Thyroid gland (tissue), 4 donors: ENCODE measurements at regions not wholly inside any gene's neighbourhood (a gene's known extent, or its start where the extent isn't known, plus 50 kb on each side); places are given as distances from the start of the nearest gene placed in this dataset.

Source experiments
- CTCF ChIP-seq, 6 experiments: fragments of 200-600 bp in 3 of 6; fragments of 450-650 bp in 3 of 6; sonication (generic) in 3 of 6; IDR thresholded peaks; one replicate each; pipeline ENCODE4 v1.5.1; 2016 to 2019; ENCODE audit warnings: antibody characterized with exemption in 6 of 6, mild to moderate bottlenecking in 2 of 6, inconsistent platforms in 1 of 6, moderate library complexity in 1 of 6
- POLR2A ChIP-seq, 2 donors: fragments of 450-650 bp; IDR thresholded peaks; one replicate each; pipeline ENCODE4 v1.6.1; 2017; ENCODE audit warnings: antibody characterized with exemption in 2 of 2, mild to moderate bottlenecking in 2 of 2, moderate library complexity in 1 of 2

GRCh38 chr4:63814171-63814964 is 594.9 kb downstream of the TECRL start:
- TF ChIP-seq POLR2A (IDR thresholded peaks at IDR 0.05) (no peak), CTCF (IDR thresholded peaks at IDR 0.05) (no peak)
